Fibroblast of mammary gland (primary cell): ENCODE measurements at regions not wholly inside any gene's neighbourhood (a gene's known extent, or its start where the extent isn't known, plus 50 kb on each side); places are given as distances from the start of the nearest gene placed in this dataset.

Experiments used
- DNase-seq: peaks from one replicate; pipeline ENCODE4 v3.0.0-alpha.2; 2010; ENCODE audit warnings: low read depth
- H3K4me3 ChIP-seq: 2 replicates; pipeline ENCODE4 v1.5.1; 2011; ENCODE audit warnings: low read depth, mild to moderate bottlenecking, low read length, moderate library complexity; ENCODE audit not compliant: control insufficient read depth
- TF ChIP-seq, protein P1 (sequence below): conservative IDR thresholded peaks from 2 replicates; pipeline ENCODE4 v1.5.1; 2011; ENCODE audit warnings: low read depth, low read length, inconsistent platforms; ENCODE audit not compliant: control insufficient read depth, insufficient read depth

DNA sequence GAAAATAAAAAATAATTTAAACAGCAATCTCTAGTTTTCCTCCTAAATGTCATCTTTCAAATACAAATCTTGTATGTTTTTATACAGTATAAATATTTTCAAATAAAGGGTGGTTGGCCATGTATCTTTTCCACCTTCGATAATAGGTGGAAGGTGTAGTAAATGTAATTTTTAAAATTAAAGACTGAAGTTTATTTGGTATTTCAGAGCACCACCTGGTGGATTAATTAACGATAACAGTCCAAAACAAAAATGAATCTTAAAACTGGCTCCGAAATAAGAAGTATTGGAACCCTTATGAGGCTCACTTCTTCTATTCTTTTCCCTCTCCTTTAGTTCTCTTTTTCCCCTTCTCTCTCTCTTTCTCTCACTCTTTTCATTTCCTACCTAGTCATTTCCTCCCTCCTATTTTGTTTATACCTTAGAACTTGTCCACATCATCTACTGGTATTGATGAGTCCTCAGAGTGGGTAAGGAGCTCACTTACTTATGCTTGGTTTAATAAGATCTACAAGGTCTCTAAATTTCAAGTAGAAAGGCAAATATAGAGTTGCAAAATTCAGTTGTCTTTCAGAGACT, 82.9 kb upstream of the EXOC1L start:
- TF ChIP-seq, protein P1, sequence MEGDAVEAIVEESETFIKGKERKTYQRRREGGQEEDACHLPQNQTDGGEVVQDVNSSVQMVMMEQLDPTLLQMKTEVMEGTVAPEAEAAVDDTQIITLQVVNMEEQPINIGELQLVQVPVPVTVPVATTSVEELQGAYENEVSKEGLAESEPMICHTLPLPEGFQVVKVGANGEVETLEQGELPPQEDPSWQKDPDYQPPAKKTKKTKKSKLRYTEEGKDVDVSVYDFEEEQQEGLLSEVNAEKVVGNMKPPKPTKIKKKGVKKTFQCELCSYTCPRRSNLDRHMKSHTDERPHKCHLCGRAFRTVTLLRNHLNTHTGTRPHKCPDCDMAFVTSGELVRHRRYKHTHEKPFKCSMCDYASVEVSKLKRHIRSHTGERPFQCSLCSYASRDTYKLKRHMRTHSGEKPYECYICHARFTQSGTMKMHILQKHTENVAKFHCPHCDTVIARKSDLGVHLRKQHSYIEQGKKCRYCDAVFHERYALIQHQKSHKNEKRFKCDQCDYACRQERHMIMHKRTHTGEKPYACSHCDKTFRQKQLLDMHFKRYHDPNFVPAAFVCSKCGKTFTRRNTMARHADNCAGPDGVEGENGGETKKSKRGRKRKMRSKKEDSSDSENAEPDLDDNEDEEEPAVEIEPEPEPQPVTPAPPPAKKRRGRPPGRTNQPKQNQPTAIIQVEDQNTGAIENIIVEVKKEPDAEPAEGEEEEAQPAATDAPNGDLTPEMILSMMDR, result peak; percentile 35
- H3K4me3 ChIP-seq, result no peak overlapping the region
- DNase-seq, result peak; percentile 30

DNA sequence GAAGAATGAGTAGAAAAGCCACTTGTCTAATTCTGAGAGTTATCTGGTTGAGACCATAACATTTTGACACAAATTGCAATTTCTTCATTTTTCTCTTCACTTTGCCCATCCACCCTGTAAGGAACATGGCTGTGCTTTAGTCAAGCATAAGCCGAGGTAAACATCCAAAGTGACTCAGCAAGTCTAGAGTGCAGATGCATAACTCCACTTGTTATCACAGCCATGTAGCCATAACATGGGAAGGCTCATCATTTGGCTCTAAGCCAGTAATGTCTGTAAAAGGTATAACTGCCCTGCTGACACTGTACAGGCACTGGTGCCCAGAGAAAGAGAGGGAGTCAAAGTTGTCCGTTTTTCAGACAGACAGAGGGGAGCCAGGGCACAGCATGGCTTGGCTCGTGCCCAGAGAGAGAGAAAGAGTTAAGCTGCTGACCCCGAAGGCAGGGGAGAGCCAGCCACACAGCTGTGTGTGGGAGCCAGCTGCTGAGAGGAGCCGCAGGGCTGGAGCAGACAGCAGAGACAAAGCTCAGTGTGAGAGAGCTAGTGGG, 76.9 kb upstream of the EXOC1L start:
- peak; percentile 46 for DNase-seq
- H3K4me3 ChIP-seq, result no peak overlapping the region
- TF ChIP-seq, protein P1, result no peak

DNA sequence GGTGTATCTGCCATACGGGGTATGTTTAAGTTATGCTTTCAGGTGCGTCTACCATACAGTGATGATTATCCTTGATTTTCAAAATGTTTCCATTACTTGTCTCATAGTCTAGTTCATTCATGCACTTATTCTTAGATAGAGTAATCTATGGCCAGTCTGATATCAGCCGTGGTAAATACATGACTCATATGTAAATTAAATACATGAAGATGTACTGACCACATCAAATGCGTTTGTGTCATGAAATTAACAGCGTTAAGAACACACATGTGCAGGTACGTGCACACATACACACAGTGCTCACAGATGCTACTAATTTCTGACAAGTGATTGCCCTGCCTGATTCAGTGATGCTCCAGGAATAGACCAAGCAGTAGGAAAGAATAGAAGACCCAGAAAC, 75.2 kb upstream of the EXOC1L start:
- TF ChIP-seq, protein P1, result no peak
- DNase-seq, result no peak
- no peak overlapping the region for H3K4me3 ChIP-seq

DNA sequence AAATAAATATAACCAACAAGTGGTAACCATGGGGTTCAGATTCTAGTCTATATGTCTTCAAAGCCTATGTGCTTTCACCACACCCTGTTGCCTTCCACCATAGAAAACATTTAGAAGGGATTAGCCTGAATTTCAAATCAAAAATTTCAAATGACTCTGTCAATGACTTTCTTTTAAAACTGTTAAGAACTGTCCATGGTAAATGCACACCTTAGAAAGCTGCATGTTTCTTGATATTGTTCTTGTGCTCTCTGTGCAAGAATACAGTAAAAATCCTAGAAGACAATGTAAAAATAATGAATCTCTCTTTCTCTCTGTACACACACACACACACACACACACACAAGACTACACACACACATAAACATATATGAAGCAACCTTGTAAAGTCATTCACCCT, 74.6 kb upstream of the EXOC1L start:
- TF ChIP-seq, protein P1, result no peak
- DNase-seq, result no peak
- no peak overlapping the region for H3K4me3 ChIP-seq

DNA sequence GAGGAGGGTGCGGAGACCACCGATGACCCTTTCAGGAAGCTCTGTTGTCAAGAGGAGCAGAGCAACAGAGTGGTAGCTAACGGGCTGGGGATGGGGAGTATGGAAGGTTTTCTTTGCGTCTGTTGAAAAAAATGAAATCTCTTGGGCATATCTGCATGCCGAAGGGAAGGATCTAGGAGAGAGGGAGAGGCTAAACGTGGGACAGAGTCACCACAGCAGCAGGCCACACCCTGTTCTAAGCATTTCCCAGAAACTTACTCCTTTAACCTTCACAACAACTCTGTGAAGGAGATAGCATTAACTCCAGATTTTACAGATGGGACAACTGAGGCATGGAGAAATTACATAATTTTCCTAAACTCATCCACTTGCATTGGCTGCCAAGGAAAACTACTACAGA, 71.8 kb upstream of the EXOC1L start:
- TF ChIP-seq, protein P1, result no peak
- DNase-seq, result no peak

DNA sequence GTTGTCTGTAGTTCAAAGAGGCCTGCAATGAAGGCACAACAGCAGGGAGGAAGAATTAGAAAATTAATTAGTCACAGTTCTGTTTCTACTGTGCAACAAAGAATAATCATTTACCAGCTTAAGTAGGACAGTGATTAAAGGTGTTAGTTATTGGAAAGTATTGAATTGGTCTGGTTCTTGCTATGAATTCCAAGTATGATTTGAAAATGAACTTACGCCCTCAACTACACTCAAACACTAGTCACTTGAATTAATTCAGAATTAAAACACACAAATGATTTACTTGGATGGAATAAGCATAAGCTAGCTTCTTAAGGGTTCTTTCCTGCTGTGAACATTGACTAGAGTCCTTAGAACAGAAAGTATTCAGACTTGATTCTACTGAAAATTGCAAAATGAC, 69.9 kb upstream of the EXOC1L start:
- no peak overlapping the region for H3K4me3 ChIP-seq
- DNase-seq, result no peak
- TF ChIP-seq, protein P1, result no peak

More for the DNA sequence above, 71.8 kb upstream of the EXOC1L start:
- no peak overlapping the region for H3K4me3 ChIP-seq
